HL-60 (cell line): ENCODE measurements at regions not wholly inside any gene's neighbourhood (a gene's known extent, or its start where the extent isn't known, plus 50 kb on each side); places are given as distances from the start of the nearest gene placed in this dataset.

Experiments
- GABPA ChIP-seq: IDR thresholded peaks from 2 replicates; pipeline ENCODE4 v1.6.1; 2012; ENCODE audit warnings: low read depth
- POLR2AphosphoS5 ChIP-seq: IDR thresholded peaks from 2 replicates; pipeline ENCODE4 v1.6.1; 2012; ENCODE audit warnings: low read depth
- SPI1 ChIP-seq: IDR thresholded peaks from 2 replicates; pipeline ENCODE4 v1.6.1; 2012; ENCODE audit warnings: low read depth, mild to moderate bottlenecking, borderline replicate concordance
- TF ChIP-seq, protein P1 (sequence below): IDR thresholded peaks from one replicate; pipeline ENCODE4 v1.5.1; 2011; ENCODE audit warnings: low read length, control low read depth, inconsistent platforms; ENCODE audit not compliant: insufficient read depth
- TF ChIP-seq, protein P2 (sequence below): IDR thresholded peaks from 2 replicates; pipeline ENCODE4 v1.6.1; 2012; ENCODE audit warnings: low read depth; ENCODE audit not compliant: insufficient replicate concordance

DNA sequence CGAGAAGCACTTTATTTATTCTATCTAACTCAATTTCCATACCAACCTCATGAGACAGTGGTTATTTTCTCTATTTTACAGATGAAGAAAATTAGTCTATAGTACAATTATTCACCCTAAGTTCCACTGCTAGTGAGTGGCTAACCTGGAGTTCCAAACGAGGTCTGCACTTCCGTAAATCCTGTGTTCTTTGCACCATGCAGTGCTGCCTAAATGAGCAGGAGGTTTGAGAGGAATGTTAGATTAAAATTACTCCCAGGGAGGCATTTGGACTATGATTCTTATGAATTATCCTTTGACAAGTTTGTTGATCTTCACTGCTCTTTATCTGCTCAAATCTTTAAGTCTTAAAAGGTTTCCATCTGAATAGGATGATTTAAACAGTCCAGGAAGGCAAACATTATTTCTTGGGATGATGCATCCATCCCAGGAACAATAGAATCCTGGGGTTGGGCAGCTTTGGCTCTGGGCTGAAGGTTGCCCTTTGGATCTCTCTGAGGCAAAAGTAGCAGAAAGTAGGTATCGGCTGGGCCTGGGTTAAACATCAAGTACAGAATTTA is 400.8 kb downstream of the REEP3 start:
- TF ChIP-seq, protein P1, sequence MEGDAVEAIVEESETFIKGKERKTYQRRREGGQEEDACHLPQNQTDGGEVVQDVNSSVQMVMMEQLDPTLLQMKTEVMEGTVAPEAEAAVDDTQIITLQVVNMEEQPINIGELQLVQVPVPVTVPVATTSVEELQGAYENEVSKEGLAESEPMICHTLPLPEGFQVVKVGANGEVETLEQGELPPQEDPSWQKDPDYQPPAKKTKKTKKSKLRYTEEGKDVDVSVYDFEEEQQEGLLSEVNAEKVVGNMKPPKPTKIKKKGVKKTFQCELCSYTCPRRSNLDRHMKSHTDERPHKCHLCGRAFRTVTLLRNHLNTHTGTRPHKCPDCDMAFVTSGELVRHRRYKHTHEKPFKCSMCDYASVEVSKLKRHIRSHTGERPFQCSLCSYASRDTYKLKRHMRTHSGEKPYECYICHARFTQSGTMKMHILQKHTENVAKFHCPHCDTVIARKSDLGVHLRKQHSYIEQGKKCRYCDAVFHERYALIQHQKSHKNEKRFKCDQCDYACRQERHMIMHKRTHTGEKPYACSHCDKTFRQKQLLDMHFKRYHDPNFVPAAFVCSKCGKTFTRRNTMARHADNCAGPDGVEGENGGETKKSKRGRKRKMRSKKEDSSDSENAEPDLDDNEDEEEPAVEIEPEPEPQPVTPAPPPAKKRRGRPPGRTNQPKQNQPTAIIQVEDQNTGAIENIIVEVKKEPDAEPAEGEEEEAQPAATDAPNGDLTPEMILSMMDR, result no peak
- no peak for TF ChIP-seq POLR2AphosphoS5
- no peak for TF ChIP-seq SPI1
- TF ChIP-seq GABPA, result no peak
- TF ChIP-seq, protein P2, sequence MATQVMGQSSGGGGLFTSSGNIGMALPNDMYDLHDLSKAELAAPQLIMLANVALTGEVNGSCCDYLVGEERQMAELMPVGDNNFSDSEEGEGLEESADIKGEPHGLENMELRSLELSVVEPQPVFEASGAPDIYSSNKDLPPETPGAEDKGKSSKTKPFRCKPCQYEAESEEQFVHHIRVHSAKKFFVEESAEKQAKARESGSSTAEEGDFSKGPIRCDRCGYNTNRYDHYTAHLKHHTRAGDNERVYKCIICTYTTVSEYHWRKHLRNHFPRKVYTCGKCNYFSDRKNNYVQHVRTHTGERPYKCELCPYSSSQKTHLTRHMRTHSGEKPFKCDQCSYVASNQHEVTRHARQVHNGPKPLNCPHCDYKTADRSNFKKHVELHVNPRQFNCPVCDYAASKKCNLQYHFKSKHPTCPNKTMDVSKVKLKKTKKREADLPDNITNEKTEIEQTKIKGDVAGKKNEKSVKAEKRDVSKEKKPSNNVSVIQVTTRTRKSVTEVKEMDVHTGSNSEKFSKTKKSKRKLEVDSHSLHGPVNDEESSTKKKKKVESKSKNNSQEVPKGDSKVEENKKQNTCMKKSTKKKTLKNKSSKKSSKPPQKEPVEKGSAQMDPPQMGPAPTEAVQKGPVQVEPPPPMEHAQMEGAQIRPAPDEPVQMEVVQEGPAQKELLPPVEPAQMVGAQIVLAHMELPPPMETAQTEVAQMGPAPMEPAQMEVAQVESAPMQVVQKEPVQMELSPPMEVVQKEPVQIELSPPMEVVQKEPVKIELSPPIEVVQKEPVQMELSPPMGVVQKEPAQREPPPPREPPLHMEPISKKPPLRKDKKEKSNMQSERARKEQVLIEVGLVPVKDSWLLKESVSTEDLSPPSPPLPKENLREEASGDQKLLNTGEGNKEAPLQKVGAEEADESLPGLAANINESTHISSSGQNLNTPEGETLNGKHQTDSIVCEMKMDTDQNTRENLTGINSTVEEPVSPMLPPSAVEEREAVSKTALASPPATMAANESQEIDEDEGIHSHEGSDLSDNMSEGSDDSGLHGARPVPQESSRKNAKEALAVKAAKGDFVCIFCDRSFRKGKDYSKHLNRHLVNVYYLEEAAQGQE, result no peak
